ACC112 (cell line): ENCODE measurements at regions not wholly inside any gene's neighbourhood (a gene's known extent, or its start where the extent isn't known, plus 50 kb on each side); places are given as distances from the start of the nearest gene placed in this dataset.

ENCODE experiments used
- H2AFZ ChIP-seq: fragments of 200-600 bp; sonication (generic); one replicate; pipeline ENCODE4 v1.6.0; 2017; ENCODE audit warnings: antibody characterized with exemption, low read length; ENCODE audit not compliant: unreplicated experiment
- H3K27ac ChIP-seq: fragments of 200-600 bp; sonication (generic); 2 replicates; pipeline ENCODE4 v1.5.1; 2014; ENCODE audit warnings: low read depth, mild to moderate bottlenecking, antibody characterized with exemption, low read length, moderate library complexity
- H3K27me3 ChIP-seq: fragments of 200-600 bp; sonication (generic); 2 replicates; pipeline ENCODE4 v1.6.1; 2014; ENCODE audit warnings: mild to moderate bottlenecking, antibody characterized with exemption, low read length, moderate library complexity, mixed read lengths; ENCODE audit not compliant: insufficient read depth
- H3K36me3 ChIP-seq: fragments of 200-600 bp; sonication (generic); 2 replicates; pipeline ENCODE4 v1.6.1; 2016; ENCODE audit warnings: mild to moderate bottlenecking, antibody characterized with exemption, low read length, moderate library complexity, mixed read lengths; ENCODE audit not compliant: insufficient read depth
- H3K4me1 ChIP-seq: fragments of 200-600 bp; sonication (generic); one replicate; pipeline ENCODE4 v1.6.1; 2016; ENCODE audit warnings: low read length, mixed read lengths; ENCODE audit not compliant: insufficient read depth, unreplicated experiment, control insufficient read depth
- H3K4me3 ChIP-seq: fragments of 200-600 bp; sonication (generic); 2 replicates; pipeline ENCODE4 v1.5.1; 2014; ENCODE audit warnings: mild to moderate bottlenecking, low read depth, low read length
- H3K79me2 ChIP-seq: fragments of 200-600 bp; sonication (generic); one replicate; pipeline ENCODE4 v1.6.0; 2016; ENCODE audit warnings: low read length; ENCODE audit not compliant: control insufficient read depth, unreplicated experiment, insufficient read depth

DNA sequence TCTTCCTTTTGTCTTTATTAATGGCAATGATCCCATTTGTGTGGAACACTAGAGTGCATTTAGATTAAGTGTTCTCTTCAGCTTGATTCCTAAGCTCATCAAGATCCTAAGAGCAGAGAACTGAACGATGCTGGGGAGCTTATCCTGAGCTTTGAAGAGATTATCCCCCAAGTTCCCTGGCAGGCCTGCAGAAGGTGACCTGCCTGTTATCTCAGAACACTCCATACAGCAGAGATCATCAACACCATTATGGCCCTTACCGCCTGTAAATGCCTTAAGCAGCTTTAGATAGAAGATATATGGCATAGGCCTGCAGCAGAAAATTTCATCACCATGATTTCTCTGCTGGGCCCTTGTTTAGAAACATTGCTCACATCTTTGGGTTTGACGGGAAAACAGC lies 779.9 kb upstream of the MAP3K7 start:
- Histone ChIP-seq H3K4me1 (no peaks in the 10 kb centered on the region), H3K79me2 (no peaks in the 10 kb centered on the region), H3K36me3 (no peaks in the 10 kb centered on the region), H3K4me3 (no peak overlapping the region), H2AFZ (no peak overlapping the region), H3K27ac (no peak overlapping the region), H3K27me3 (no peaks in the 10 kb centered on the region)

- no peaks in the 10 kb centered on the region for H3K4me1 ChIP-seq
- H3K4me3 ChIP-seq, result no peak overlapping the region
- no peak overlapping the region for H2AFZ ChIP-seq
- H3K27me3 ChIP-seq, result no peaks in the 10 kb centered on the region
- H3K36me3 ChIP-seq, result no peaks in the 10 kb centered on the region
- no peak overlapping the region for H3K27ac ChIP-seq
- H3K79me2 ChIP-seq, result no peaks in the 10 kb centered on the region
Observed at GRCh38 chr6:91358986-91359385, 772.1 kb upstream of the MAP3K7 start.

DNA sequence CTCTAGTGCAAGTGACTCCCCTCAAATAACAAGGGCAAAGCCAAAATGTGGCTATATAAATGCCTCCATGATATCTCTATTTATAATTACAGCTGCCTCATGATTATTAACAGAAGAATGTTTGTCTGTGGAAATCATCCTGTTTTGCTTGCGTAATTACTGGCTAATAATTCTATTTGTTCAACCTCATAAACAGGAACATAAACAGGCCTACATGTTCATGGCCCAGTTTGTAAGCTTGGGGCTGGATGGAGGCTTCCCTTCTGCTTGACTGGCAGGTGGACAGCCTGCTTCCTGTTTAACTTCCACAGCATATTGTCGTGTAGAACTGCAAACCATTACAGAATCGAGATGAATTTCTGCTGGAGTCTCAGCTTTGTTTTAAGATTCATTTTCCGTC lies 766.0 kb upstream of the MAP3K7 start:
- Histone ChIP-seq H2AFZ (no peak overlapping the region), H3K27me3 (no peaks in the 10 kb centered on the region), H3K79me2 (no peaks in the 10 kb centered on the region), H3K4me1 (no peaks in the 10 kb centered on the region), H3K27ac (no peak overlapping the region), H3K4me3 (no peak overlapping the region), H3K36me3 (no peaks in the 10 kb centered on the region)

DNA sequence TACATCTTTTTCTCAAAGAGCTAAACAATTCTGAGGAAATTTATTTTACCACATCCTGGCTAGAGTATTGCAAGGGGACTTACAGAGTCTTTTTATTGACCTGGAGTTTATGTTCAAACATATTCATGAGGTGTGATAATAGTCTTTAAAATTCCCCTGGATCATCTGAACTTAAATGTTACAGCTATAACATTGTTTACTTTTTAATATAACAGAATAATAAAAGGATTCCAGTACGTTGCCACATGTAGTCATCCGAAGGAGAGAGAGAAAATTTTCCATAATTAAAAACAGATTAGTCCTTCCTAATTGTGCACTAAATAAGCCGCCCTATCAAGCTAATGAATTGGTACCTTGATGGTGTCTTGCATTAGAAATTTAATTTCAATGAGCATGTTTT lies 765.4 kb upstream of the MAP3K7 start:
- Histone ChIP-seq H3K4me3 (no peak overlapping the region), H3K79me2 (no peaks in the 10 kb centered on the region), H3K36me3 (no peaks in the 10 kb centered on the region), H3K27ac (no peak overlapping the region), H3K27me3 (no peaks in the 10 kb centered on the region), H2AFZ (no peak overlapping the region), H3K4me1 (no peaks in the 10 kb centered on the region)

GRCh38 chr6:91350146-91350908 lies 763.5 kb upstream of the MAP3K7 start:
- no peak overlapping the region for H2AFZ ChIP-seq
- H3K36me3 ChIP-seq, result no peaks in the 10 kb centered on the region
- H3K4me1 ChIP-seq, result no peaks in the 10 kb centered on the region
- no peak overlapping the region for H3K4me3 ChIP-seq
- no peaks in the 10 kb centered on the region for H3K27me3 ChIP-seq
- H3K27ac ChIP-seq, result no peak overlapping the region
- no peaks in the 10 kb centered on the region for H3K79me2 ChIP-seq

- Histone ChIP-seq H3K27me3 (no peaks in the 10 kb centered on the region), H3K79me2 (no peaks in the 10 kb centered on the region), H3K36me3 (no peaks in the 10 kb centered on the region), H2AFZ (no peak overlapping the region), H3K4me3 (no peak overlapping the region), H3K4me1 (no peaks in the 10 kb centered on the region), H3K27ac (no peak overlapping the region)
Observed at GRCh38 chr6:91341473-91341872, 754.6 kb upstream of the MAP3K7 start.

DNA sequence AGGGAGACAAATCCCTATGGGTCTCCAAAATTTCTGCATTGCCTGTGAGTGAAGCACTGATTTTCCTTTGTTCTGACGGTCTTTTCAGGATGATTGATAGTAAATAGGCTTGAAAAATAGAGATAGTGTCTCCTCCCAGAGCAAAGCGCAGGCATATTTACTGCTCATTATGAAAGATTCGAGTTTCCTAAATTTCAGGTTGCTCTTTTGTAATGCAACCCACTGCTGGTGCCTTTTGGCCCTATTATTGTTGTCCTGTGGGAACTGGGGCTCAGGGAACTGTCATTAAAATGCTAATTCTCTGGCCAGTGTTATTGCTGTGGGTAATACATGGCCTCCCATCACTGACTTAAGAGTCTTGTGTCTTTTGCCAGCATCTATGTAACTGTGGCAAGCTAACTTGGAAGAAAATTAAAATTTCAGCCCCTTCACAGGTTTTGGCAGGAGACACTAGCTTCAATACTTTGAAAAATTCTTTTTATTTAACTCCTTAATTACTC lies 754.1 kb upstream of the MAP3K7 start:
- Histone ChIP-seq H3K4me1 (no peaks in the 10 kb centered on the region), H3K36me3 (no peaks in the 10 kb centered on the region), H3K27me3 (no peaks in the 10 kb centered on the region), H3K79me2 (no peaks in the 10 kb centered on the region), H2AFZ (no peak overlapping the region), H3K4me3 (no peak overlapping the region), H3K27ac (no peak overlapping the region)

DNA sequence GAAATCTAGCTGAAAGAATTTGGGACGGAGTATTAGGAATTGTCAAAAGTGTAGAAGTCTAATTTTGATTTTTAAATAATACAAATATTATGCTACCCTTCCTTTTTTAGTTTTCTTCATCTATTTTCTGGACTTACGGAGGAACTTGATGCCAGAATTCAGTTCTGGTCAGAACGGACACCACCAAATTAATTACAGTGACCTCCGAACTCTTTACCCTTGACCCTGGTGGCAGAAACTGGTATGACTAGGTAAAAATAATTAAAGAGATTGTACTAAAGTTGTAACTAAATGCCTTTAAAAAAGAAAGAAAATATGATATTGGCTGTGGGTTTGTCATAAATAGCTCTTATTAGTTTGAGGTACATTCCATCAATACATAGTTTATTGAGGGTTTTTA lies 751.1 kb upstream of the MAP3K7 start:
- no peaks in the 10 kb centered on the region for H3K27me3 ChIP-seq
- no peak overlapping the region for H3K4me3 ChIP-seq
- no peak overlapping the region for H3K27ac ChIP-seq
- H3K36me3 ChIP-seq, result no peaks in the 10 kb centered on the region
- no peaks in the 10 kb centered on the region for H3K4me1 ChIP-seq
- no peaks in the 10 kb centered on the region for H3K79me2 ChIP-seq
- H2AFZ ChIP-seq, result no peak overlapping the region

- no peaks in the 10 kb centered on the region for H3K4me1 ChIP-seq
- no peak overlapping the region for H3K27ac ChIP-seq
- H3K27me3 ChIP-seq, result no peaks in the 10 kb centered on the region
- H3K36me3 ChIP-seq, result no peaks in the 10 kb centered on the region
- no peaks in the 10 kb centered on the region for H3K79me2 ChIP-seq
- no peak overlapping the region for H2AFZ ChIP-seq
- H3K4me3 ChIP-seq, result no peak overlapping the region
Observed at GRCh38 chr6:91330896-91331295, 744.0 kb upstream of the MAP3K7 start.

DNA sequence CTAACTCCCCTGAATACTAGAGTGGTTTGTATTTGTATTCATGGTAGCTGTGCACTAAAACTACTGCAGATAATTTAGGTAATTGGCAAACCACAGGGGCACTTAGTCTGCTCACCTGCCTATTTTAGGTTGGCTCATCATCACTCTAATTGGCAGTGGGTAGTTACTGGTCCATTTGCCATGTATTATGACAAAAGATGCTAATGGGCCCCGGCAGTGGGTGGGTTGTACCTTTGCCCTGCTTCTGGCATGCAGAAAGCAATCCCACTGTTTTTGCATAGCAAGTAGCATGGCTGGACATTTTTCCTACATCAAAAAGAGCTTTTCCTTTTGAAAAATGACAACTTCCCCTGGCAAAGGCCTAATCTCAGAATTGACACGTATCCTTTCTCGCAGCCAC lies 741.4 kb upstream of the MAP3K7 start:
- Histone ChIP-seq H3K4me3 (no peak overlapping the region), H3K27ac (no peak overlapping the region), H3K27me3 (no peaks in the 10 kb centered on the region), H3K4me1 (no peaks in the 10 kb centered on the region), H3K79me2 (no peaks in the 10 kb centered on the region), H2AFZ (no peak overlapping the region), H3K36me3 (no peaks in the 10 kb centered on the region)

DNA sequence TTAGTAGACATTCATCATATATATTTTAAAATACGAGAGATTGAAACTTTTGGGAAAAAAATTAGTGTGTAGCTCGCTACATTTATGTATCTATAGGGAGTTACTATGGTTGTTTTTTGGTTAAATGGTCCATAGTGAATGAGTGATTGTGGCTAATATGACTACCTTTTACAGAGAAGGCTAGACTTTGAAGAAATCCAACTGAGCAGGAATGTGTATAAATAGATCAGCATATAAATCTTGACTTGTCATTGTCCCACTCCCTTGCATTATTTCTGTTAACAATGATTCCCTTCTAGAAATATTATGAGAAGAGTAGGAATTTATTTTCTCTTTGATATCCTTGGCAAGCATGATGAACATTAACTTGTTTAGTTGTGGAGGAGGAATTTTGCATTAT lies 737.8 kb upstream of the MAP3K7 start:
- no peaks in the 10 kb centered on the region for H3K4me1 ChIP-seq
- no peaks in the 10 kb centered on the region for H3K27me3 ChIP-seq
- H3K27ac ChIP-seq, result no peak overlapping the region
- H3K36me3 ChIP-seq, result no peaks in the 10 kb centered on the region
- no peak overlapping the region for H3K4me3 ChIP-seq
- H3K79me2 ChIP-seq, result no peaks in the 10 kb centered on the region
- H2AFZ ChIP-seq, result no peak overlapping the region
